MM.1S (cell line): ENCODE measurements at regions not wholly inside any gene's neighbourhood (a gene's known extent, or its start where the extent isn't known, plus 50 kb on each side); places are given as distances from the start of the nearest gene placed in this dataset.

Experiments used
- DNase-seq: peaks from one replicate; pipeline ENCODE4 v3.0.0-alpha.2; 2015
- H2AFZ ChIP-seq: fragments of 300-600 bp; sonication (generic); 2 replicates; pipeline ENCODE4 v1.6.0; 2016; ENCODE audit warnings: antibody characterized with exemption, low read length
- H3F3A ChIP-seq: fragments of 300-600 bp; sonication (generic); 2 replicates; pipeline ENCODE4 v1.6.1; 2016; ENCODE audit warnings: mild to moderate bottlenecking, antibody characterized with exemption, low read length, moderate library complexity, mixed read lengths; ENCODE audit not compliant: insufficient read depth
- H3K27ac ChIP-seq: fragments of 300-600 bp; sonication (generic); 2 replicates; pipeline ENCODE4 v1.5.1; 2016; ENCODE audit warnings: mild to moderate bottlenecking, low read length
- H3K27me3 ChIP-seq: fragments of 300-600 bp; sonication (generic); replicated peaks from 2 replicates; pipeline ENCODE4 v1.6.0; 2016; ENCODE audit warnings: low read length; ENCODE audit not compliant: insufficient read depth
- H3K36me3 ChIP-seq: fragments of 300-600 bp; sonication (generic); replicated peaks from 2 replicates; pipeline ENCODE4 v1.6.1; 2016; ENCODE audit warnings: mild to moderate bottlenecking, low read length, mixed read lengths; ENCODE audit not compliant: insufficient read depth
- H3K4me1 ChIP-seq: fragments of 300-600 bp; sonication (generic); 2 replicates; pipeline ENCODE4 v1.6.1; 2016; ENCODE audit warnings: low read length, mixed read lengths
- H3K4me2 ChIP-seq: fragments of 300-600 bp; sonication (generic); 2 replicates; pipeline ENCODE4 v1.6.0; 2016; ENCODE audit warnings: low read depth, low read length
- H3K4me3 ChIP-seq: fragments of 300-600 bp; sonication (generic); 2 replicates; pipeline ENCODE4 v1.5.1; 2016; ENCODE audit warnings: low read length, mixed read lengths
- H3K79me2 ChIP-seq: fragments of 300-600 bp; sonication (generic); 2 replicates; pipeline ENCODE4 v1.6.1; 2016; ENCODE audit warnings: mixed run types, low read length, mixed read lengths
- H3K9ac ChIP-seq: fragments of 300-600 bp; sonication (generic); 2 replicates; pipeline ENCODE4 v1.6.1; 2016; ENCODE audit warnings: low read length, mixed read lengths
- H3K9me2 ChIP-seq: fragments of 300-600 bp; sonication (generic); replicated peaks from 2 replicates; pipeline ENCODE4 v1.6.1; 2016; ENCODE audit warnings: mild to moderate bottlenecking, low read length, mixed read lengths; ENCODE audit not compliant: insufficient read depth
- H3K9me3 ChIP-seq: fragments of 300-600 bp; sonication (generic); replicated peaks from 2 replicates; pipeline ENCODE4 v1.6.1; 2016; ENCODE audit warnings: mild to moderate bottlenecking, low read length, mixed read lengths; ENCODE audit not compliant: insufficient read depth
- H4K20me1 ChIP-seq: fragments of 300-600 bp; sonication (generic); 2 replicates; pipeline ENCODE4 v1.6.1; 2016; ENCODE audit warnings: mild to moderate bottlenecking, low read length, moderate library complexity, mixed read lengths; ENCODE audit not compliant: insufficient read depth
- CTCF ChIP-seq: fragments of 300-600 bp; sonication (generic); IDR thresholded peaks from 2 replicates; pipeline ENCODE4 v1.5.1; 2016; ENCODE audit warnings: antibody characterized with exemption, low read length, mixed read lengths
- EZH2 ChIP-seq: fragments of 300-600 bp; sonication (generic); optimal IDR thresholded peaks from 2 replicates; pipeline ENCODE3; 2017; ENCODE audit warnings: low read depth, mild to moderate bottlenecking, antibody characterized with exemption, low read length, mixed read lengths
- EZH2phosphoT487 ChIP-seq: fragments of 300-600 bp; sonication (generic); IDR thresholded peaks from 2 replicates; pipeline ENCODE4 v1.6.1; 2018; ENCODE audit warnings: antibody characterized with exemption, low read length

GRCh38 chr10:56585447-56586171 lies 224.6 kb upstream of the ZWINT start:
- H4K20me1 ChIP-seq: no peaks in the 10 kb centered on the region

GRCh38 chr10:56583316-56583715 lies 222.3 kb upstream of the ZWINT start:
- TF ChIP-seq EZH2: no peak
- TF ChIP-seq CTCF: no peak
- Histone ChIP-seq H3K4me2 (no peak overlapping the region), H3K9ac (no peak overlapping the region), H3K27ac (no peak overlapping the region), H2AFZ (no peak overlapping the region), H3K9me3 (no peaks in the 10 kb centered on the region), H3K9me2 (no peaks in the 10 kb centered on the region), H3K4me1 (no peaks in the 10 kb centered on the region), H4K20me1 (no peaks in the 10 kb centered on the region), H3F3A (no peaks in the 10 kb centered on the region), H3K36me3 (no peaks in the 10 kb centered on the region), H3K4me3 (no peak overlapping the region), H3K27me3 (no peaks in the 10 kb centered on the region), H3K79me2 (no peaks in the 10 kb centered on the region)
- no peak for DNase-seq

More at GRCh38 chr10:56585447-56586171, 224.6 kb upstream of the ZWINT start:
- Histone ChIP-seq H3K27ac (no peak overlapping the region), H3K9me3 (no peaks in the 10 kb centered on the region; the same call in 1 of the 2 replicates), H3K4me2 (no peak overlapping the region), H3K4me1 (no peaks in the 10 kb centered on the region), H3K79me2 (no peaks in the 10 kb centered on the region), H3F3A (no peaks in the 10 kb centered on the region), H3K4me3 (no peak overlapping the region), H3K36me3 (no peaks in the 10 kb centered on the region), H3K27me3 (no peaks in the 10 kb centered on the region), H3K9ac (no peak overlapping the region), H3K9me2 (no peaks in the 10 kb centered on the region), H2AFZ (no peak overlapping the region)
- DNase-seq: no peak
- no peak for TF ChIP-seq CTCF
- TF ChIP-seq EZH2: no peak
- TF ChIP-seq EZH2phosphoT487: no peak

- no peak for TF ChIP-seq EZH2
- TF ChIP-seq EZH2phosphoT487: no peak
- no peak for TF ChIP-seq CTCF
- no peak overlapping the region for H3K27ac ChIP-seq
- H3K79me2 ChIP-seq: no peaks in the 10 kb centered on the region
These were observed 206.5 kb upstream of the ZWINT start for GRCh38 chr10:56567580-56567979.

More at GRCh38 chr10:56567580-56567979, 206.5 kb upstream of the ZWINT start:
- Histone ChIP-seq H4K20me1 (no peaks in the 10 kb centered on the region), H3K9me3 (no peaks in the 10 kb centered on the region), H3K4me1 (no peaks in the 10 kb centered on the region), H3K9me2 (no peaks in the 10 kb centered on the region), H3K4me2 (no peak overlapping the region), H3F3A (no peaks in the 10 kb centered on the region), H3K36me3 (no peaks in the 10 kb centered on the region), H3K27me3 (no peaks in the 10 kb centered on the region), H3K9ac (no peak overlapping the region), H2AFZ (no peak overlapping the region), H3K4me3 (no peak overlapping the region)
- DNase-seq: no peak
